ENCODE measurements at regions not wholly inside any gene's neighbourhood (a gene's known extent, or its start where the extent isn't known, plus 50 kb on each side); places are given as distances from the start of the nearest gene placed in this dataset.

DNA sequence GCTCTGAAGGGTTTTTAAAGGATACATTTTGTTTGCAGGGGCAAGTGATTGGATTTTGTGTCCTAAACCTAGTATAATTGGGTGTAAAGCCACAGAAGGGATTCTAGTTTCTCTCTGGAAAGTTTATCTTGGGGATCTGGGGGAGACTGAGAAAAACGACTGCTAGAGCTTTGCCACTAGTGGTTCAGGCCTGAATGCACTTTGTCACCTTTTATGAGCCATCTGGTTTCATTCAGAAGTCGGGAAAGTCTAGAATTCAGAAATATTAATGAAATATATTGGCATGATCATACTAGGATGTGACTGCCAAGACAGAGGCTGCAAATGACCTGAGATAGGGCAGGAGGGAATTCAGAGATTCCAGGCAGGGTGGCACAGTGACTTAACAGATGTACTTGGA lies 111.5 kb upstream of the KCNK2 start:
- TF ChIP-seq EP300 (IDR thresholded peaks at IDR 0.05) = no peak
- TF ChIP-seq, protein P1, sequence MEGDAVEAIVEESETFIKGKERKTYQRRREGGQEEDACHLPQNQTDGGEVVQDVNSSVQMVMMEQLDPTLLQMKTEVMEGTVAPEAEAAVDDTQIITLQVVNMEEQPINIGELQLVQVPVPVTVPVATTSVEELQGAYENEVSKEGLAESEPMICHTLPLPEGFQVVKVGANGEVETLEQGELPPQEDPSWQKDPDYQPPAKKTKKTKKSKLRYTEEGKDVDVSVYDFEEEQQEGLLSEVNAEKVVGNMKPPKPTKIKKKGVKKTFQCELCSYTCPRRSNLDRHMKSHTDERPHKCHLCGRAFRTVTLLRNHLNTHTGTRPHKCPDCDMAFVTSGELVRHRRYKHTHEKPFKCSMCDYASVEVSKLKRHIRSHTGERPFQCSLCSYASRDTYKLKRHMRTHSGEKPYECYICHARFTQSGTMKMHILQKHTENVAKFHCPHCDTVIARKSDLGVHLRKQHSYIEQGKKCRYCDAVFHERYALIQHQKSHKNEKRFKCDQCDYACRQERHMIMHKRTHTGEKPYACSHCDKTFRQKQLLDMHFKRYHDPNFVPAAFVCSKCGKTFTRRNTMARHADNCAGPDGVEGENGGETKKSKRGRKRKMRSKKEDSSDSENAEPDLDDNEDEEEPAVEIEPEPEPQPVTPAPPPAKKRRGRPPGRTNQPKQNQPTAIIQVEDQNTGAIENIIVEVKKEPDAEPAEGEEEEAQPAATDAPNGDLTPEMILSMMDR (IDR thresholded peaks at IDR 0.05) = no peak
- TF ChIP-seq POLR2AphosphoS5 (IDR thresholded peaks at IDR 0.05) = no peak
